ENCODE measurements at regions not wholly inside any gene's neighbourhood (a gene's known extent, or its start where the extent isn't known, plus 50 kb on each side); places are given as distances from the start of the nearest gene placed in this dataset.
"Not testable (repeated sequence)": the region's sequence is repeated elsewhere in the genome, so short reads cannot be mapped to it uniquely, and the experiment has no call there.

DNA sequence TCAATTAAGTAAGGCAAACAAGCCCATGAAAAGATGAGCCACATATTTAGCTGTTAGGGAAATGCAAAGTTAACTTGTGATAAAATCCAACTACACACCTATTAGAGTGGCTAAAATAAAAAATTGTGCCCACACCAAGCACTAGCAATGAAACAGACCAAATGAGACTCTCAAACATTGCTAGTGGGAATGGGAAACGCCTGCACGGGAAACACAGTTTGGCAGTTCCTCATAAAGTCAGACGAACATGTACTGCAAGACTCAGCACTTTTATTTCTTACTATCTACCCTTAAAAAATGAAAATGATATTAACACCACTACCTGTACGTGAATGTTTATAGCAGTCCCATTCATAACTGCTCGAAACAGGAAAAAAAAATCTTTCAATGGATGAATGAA lies 392.1 kb upstream of the NOX3 start:
- DNase-seq (ENCODE audit: low read depth in 3 of 3, low spot score in 2 of 3) = no peak

DNA sequence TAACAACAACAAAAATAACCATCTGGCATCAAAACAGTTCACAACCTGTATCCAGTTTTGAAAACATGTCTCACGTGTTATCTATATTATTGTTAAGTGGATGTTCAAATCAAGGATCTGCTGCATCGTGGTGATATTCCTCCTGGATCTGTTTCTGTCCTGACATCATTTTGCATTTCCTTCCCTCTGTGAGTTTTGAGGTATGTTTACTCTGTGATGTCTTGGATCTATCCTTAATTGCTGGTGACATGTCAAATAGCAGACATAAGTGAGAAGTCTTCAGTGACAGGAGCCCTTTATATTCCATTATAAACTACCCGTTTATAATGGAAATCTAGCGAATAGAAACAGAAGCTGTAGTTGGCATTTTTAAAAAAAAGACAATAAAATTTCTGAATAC lies 381.8 kb upstream of the NOX3 start:
- DNase-seq (ENCODE audit: low read depth in 3 of 3, low spot score in 2 of 3) = no peak

DNA sequence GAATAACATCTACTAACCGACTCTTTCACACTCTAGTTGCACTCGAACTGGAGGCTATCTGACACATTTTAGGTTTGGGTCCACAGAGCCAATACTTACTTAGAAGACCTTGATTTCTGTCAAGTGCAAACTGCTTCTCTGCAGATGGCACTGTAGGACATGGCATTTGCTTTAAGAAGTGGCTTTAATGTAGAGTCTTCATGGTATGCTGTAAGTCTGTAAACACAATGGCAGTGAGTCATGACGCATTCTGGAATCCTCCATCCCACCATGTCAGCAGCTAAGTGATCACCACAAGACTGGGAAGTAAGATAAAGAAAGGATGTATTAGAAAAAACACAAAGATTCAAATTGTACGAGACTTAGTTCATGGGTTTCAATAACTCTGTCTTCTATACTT lies 377.0 kb upstream of the NOX3 start:
- no peak for DNase-seq (ENCODE audit: low read depth in 3 of 3, low spot score in 2 of 3)

DNA sequence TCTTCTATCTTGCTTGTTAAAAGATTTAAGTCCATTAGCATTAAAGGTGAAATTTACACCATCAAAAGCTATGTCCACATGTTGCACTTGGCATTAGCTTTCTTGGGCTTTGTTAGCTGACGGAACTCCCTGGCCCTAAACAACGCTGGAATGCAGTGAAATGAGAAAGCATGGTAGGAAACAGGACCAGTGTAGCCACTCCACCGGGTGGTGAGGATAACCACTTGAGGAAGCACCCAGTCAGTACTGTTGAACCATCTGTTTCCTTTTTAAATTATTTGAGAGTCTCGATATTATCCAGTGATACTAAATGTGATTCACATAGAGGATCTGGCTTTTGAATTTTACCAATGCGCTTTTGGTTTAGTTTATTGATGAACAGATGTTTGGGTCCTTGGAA lies 374.9 kb upstream of the NOX3 start:
- no peak for DNase-seq (ENCODE audit: low read depth in 3 of 3, low spot score in 2 of 3)

DNA sequence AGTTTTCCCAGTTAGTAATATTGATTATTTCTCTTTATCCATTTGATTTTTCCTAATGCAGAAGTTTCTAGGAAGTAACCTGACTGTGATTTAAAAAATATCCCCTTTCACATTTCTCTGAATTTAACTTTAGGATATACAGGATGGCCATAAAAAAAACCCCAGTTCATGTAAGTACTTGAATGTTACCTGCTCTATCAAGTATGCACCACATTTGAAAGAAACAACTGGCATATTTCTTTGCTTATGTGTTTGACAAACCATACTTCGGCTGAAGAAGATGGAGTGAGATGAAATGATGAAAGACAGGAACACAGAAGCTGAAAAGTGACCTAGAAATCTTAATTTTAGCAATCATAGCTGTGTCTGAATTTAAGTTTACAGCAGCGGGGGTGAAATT lies 374.0 kb upstream of the NOX3 start:
- no peak for DNase-seq (ENCODE audit: low read depth in 3 of 3, low spot score in 2 of 3)

DNA sequence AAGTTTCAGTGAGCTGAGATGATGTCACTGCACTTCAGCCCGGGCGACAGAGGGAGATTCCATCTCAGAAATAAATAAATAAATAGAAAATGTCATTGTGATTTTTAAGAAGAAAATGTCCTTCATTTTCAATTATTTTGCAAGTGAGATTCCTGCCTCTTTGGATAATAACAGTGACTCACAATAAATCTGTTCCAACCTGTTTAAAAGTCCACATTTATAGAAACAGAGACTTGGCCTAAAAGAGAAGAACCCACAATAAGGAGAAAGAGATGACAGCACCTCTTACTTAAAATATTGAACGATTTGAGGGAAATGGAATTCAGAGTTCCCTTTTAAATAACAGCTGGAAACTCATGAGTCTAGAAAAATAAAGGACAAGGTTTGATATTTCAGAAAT lies 373.4 kb upstream of the NOX3 start:
- DNase-seq (ENCODE audit: low read depth in 3 of 3, low spot score in 2 of 3) = no peak

DNA sequence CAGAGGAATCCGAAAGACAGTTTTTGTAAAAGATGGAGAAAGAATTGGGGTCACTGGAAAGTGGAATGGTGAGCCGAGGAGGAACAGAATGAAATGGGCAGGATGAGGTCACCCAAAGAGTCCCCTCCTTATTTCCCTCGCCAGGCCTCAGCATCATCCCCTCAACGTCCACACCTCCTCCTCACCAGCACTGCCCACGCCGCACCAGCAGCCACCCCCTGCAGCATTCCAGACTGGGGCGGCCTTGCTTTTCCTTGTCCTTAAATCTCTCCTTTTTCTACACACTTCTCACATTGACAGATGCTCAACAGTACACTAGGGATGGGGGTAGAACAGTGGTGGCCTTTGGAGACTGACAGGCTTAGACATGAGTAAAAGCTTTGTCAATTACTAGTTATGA lies 363.1 kb upstream of the NOX3 start:
- DNase-seq (ENCODE audit: low read depth in 3 of 3, low spot score in 2 of 3) = no peak

DNA sequence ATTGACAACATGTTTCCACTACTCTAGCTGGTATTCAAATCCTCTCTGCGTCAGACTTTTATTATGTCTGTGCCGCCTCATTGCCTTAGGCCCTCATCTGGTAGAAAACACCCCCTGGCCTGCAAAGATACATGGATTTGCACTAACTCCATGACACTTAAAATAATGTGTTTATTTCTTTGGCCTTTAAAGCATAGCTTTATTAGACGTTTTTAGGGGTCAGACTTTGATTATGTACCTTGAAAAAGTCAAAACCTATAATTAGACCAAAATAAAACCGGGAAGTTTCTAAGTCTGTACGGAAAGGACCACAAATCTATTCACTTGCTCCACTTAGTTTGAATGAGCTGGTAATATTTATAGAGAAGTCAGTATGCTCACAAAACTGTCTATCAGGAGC lies 357.9 kb upstream of the NOX3 start:
- DNase-seq (ENCODE audit: low read depth in 3 of 3, low spot score in 2 of 3) = no peak

DNA sequence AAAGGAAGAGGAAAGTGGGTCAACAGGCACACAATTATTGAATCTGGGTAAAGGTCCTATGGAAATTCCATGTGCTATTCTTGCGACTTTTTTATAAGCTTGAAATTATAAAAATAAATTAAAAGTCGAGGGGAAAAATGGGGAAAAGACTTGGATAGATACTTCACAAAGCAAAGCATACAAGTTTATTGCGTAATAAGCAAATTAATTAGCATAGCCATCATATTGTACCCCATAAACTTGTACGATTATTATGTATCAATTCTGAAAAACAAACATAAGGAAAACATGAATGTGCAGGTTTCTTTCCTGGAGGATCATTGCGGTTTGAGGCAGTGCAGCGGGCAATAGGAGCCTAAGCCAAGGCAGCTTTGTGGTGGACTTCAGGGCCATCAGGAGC lies 351.6 kb upstream of the NOX3 start:
- no peak for DNase-seq (ENCODE audit: low read depth in 3 of 3, low spot score in 2 of 3)

DNA sequence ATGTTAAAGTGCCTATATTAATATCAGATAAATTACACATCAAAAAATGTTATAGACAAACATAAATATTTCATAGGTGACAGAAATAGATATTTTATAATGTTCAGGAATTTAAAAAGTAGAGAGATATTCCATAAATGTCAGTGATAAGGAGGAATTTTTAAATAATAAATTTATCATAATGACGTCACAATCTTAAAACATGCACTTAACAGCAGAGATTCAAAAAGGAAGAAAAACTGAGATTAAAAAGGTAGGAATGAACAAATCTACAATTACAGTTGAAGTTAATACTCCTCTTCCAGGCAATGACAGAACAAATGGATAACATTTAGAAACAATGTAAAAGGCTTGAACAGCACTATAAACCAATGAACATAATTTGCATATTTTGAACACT lies 345.4 kb upstream of the NOX3 start:
- DNase-seq (ENCODE audit: low read depth in 3 of 3, low spot score in 2 of 3) = no peak

DNA sequence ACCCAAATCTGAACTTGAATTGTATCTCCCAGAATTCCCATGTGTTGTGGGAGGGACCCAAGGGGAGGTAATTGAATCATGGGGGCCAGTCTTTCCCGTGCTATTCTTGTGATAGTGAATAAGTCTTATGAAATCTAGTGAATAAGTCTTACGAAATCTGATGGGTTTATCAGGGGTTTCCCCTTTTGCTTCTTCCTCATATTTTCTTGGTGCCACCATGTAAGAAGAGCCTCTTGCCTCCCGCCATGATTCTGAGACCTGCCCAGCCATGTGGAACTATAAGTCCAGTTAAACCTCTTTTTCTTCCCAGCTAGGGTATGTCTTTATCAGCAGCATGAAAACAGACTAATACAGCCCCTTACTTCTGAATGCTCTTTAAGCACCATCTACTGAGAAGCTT lies 343.2 kb upstream of the NOX3 start:
- not testable (repeated sequence) for DNase-seq (ENCODE audit: low read depth in 3 of 3, low spot score in 2 of 3)

DNA sequence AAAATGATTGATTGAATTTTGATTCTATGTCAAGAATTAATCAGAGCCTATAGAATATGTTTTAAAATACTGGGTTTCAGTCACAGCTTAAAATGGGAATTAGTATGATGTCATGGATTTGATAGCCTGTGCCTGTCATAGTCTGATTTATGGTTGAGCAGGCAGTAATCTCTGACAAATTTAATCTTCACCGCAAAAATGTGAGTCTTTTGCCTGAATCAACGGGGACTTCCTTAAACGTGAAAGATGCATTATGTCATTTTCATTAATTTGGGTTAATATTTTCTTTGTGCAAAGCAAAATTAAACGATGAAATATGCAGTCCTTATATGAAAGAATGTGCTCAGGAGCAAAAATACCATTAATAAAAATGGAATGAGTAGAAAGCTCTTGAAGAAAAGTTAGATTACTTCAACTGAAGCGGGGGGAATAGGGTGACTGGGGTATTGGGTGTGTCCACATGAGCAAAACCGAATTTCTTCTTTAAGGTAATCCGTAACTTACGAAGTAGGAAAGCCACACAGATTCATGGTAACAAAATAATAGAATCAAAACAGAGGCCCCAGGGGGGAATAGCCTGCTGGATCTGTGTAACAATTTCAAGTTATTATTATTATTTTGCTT lies 339.6 kb upstream of the NOX3 start:
- no peak for DNase-seq (ENCODE audit: low read depth in 3 of 3, low spot score in 2 of 3)

DNA sequence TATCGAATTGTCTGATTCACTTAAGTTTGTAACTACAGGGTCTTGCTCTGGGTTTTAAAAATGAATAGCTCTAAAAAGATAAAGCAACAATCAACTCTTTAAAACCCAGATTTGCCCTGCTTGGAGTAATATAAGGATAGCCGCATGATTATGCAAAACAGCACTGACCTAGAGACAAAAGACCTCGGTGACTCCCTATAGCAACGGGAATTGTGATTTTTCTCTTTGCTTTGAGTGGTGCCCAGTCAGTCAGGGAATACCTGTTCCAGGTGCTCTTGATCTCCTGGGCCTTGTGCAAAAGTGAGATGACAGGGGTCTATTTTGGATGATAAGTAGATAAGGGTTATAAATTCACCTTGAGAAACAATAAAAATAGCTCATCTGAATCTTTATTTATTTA lies 336.3 kb upstream of the NOX3 start:
- no peak for DNase-seq (ENCODE audit: low read depth in 3 of 3, low spot score in 2 of 3)

DNA sequence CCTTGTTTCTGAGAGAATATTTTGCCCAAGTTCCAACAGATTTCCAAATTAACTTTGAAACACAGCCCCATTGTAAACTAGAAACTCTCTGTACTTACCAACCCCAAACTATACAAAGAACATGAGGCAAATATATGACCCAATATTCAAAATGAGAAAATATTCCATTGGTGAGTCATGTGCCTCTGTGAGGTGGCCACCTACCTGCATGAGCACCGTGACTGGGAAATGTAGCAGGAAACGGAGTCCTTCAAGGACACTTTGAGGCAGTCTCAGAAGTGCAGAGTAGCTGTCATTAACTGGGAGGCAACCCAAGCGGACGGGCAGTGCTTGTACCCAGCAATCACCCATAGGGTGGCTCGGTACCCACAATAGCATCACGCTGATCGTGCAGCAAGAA lies 335.5 kb upstream of the NOX3 start:
- no peak for DNase-seq (ENCODE audit: low read depth in 3 of 3, low spot score in 2 of 3)

DNA sequence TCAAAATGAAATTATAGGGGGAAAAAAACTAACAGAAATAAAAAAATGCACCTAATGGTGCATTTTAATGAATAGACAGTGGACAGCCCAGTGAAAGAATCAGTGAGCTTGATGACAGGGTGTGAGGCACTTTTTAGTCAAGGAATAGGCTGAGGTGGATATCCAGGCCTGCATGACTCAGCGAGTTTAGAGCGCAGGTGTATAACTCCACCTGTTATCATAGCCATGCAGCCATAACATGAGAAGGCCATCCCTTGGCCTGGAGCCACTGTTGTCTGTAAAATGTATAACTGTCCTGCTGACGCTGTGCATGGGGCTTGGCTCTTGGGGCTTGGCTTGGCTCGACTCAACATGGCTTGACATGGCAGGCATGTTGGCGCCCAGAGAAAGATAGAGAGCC lies 331.5 kb upstream of the NOX3 start:
- DNase-seq (ENCODE audit: low read depth in 3 of 3, low spot score in 2 of 3) = no peak

DNA sequence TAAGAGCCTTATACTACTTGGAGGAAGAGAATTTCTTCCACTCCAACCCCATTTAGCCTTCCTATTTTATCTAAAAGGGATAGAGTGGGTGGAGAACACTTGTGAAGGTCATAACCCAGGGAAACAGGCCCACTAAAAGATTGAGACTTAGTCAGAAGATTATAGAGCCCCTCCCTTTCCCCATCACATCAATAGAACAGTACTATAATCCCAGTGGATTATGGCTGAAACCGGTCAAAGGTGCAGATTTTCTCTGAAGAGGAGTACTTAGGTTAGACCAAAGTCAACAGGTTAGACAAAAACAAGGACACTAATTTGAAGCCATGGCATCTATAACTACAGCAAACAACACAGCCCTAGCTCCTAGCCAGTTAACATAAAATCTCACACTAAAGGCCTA lies 330.9 kb upstream of the NOX3 start:
- no peak for DNase-seq (ENCODE audit: low read depth in 3 of 3, low spot score in 2 of 3)

DNA sequence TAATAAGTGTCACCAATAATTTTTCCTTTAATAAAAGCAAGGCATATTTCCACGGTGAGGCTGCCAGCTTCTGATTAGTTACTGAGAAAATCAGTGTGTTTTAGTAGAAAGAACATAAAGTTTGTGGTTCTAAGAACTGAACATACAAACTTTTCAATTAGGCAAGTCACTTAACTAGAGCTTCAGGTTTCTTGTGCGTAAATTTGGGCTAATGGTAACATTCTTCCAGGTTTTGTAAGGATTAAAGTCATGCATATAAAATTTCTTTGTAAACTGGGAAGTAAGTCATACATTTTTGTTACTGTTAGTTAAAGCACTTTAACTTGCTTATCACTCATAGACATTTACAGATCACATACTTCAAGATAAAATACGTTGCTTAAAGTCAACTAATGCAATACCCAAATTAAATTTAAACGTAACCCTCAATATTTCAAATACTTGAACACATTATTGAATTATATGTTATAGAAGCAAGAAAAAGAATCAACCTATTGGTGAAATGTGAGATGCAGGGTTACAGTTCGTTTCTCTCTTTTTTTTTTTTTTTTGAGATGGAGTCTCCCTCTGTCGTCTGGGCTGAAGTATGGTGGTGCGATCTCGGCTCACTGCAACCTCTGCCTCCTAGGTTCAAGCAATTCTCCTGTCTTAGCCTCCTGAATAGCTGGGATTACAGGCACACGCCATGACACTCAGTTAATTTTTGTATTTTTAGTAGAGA lies 327.3 kb upstream of the NOX3 start:
- no peak for DNase-seq (ENCODE audit: low read depth in 3 of 3, low spot score in 2 of 3)

DNA sequence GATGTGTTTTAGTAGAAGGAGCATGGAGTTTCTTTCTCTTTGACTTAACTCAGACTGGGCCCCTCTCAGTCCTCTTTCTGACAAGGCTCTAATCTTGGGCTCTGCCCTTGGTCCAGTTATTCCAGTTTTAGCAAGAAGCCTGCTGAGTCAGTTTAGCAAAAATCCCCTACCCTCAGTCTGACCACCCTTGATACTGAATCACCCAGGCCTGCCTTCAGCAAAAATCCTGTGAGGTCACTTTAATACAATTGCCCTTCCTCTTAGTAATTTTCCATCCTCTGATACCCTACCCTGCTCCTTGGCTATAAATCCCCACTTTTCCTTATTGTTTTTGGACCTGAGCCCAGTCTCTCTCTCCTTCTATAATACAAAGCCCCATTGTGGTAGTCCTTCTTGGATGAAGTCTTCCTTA lies 326.7 kb upstream of the NOX3 start:
- peak; percentile 48 to 53 (median 51) for DNase-seq (ENCODE audit: low read depth in 3 of 3, low spot score in 2 of 3)

DNA sequence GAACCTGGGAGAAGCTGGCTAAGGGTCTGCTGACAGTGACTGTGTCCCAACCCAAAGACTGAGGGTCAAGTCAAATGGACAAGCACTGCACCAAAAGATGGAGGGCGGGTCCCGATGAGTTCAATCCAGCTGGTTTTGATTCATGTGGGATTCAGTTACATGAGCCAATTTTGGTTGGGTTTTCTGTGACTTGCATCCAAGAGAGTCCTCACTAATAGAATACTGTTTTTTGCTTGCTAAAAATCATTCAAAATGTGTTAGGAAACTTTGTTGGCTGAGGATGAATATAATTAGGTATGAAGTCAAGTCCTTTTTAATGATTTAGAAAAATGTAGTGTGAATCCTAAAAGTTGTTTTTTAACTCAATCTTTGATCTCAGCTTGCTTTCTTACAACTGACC lies 323.8 kb upstream of the NOX3 start:
- DNase-seq (ENCODE audit: low read depth in 3 of 3, low spot score in 2 of 3) = no peak

DNA sequence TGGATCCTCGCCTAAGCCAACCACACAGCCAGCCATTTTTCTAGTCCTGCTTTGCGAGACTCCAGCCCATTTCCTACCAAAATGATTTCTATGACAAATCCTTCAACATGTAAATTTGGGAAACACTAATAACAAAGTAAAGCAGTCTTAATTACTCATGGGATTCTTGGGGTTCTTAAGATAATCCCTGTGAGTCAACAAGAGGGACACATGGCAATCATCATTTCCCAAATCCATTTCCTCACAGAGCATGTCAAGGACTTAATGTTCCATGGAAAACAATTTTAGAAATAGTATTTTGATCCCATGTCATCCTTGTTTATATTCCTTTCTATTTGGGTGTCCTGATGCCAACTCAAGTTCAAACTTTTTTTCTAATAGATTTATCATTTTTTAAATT lies 322.7 kb upstream of the NOX3 start:
- DNase-seq (ENCODE audit: low read depth in 3 of 3, low spot score in 2 of 3) = no peak

DNA sequence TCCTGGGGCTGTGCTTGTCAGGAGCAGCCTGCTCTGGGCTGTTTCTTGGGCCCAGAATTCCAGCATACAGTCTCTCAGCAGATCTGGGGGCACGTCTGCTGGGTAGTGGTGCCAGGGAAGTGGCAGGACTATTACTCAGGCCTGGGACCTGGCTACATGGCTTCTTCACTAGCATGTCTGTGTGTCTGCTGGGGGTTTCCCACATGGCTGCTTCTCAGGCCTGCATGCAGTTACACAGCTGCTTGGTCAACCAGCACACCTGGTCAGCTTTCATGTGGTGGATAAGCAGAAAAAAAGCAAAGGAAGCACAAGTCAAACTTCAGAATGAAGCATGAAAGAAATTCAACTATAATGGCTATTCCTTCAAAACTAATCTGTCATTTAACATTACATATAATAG lies 316.2 kb upstream of the NOX3 start:
- DNase-seq (ENCODE audit: low read depth in 3 of 3, low spot score in 2 of 3) = no peak

DNA sequence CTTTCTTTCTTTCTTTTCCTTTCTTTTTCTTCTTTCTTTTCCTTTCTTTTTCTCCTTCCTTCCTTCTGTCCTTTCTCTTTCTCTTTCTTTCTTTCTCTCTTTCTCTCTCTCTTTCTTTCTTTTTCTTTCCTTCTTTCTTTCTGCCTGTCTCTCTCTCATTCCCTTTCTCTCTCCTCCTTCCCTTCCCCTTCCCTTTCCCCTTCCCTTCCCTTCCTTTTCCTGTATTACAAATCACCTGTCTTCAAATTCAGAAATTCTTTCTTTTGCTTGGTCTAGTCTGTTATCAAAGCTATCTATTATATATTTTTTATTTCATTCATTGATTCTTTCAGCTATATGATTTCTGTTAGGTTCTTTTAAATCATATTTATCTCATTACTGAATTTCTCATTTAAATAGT lies 315.2 kb upstream of the NOX3 start:
- DNase-seq (ENCODE audit: low read depth in 3 of 3, low spot score in 2 of 3) = no peak

DNA sequence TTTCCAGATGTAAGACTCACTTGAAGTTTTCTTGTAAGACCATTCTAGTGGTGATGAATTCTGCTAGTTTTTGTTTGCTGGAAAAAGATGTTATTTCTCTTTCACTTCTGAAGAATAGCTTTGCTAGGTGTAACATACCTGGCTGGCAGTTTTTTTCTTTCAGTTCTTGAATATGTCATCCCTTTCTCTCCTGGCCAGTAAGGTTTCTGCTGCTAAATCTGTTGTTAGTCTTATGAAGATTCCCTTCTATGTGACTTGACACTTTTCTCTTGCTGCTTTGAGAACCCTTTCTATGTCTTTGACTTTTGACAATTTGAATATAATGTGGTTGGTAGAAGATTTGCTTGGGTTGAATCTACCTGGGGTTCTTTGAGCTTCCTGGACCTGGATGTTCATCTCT lies 314.7 kb upstream of the NOX3 start:
- DNase-seq (ENCODE audit: low read depth in 3 of 3, low spot score in 2 of 3) = no peak
